HG02852 (cell line): ENCODE measurements at regions not wholly inside any gene's neighbourhood (a gene's known extent, or its start where the extent isn't known, plus 50 kb on each side); places are given as distances from the start of the nearest gene placed in this dataset.

Experiments used
- ATAC-seq: cut with Tn5 transposase; IDR thresholded peaks from one replicate; pipeline ENCODE4 v1.9.1; 2021; ENCODE audit warnings: mild to moderate bottlenecking, moderate library complexity; ENCODE audit not compliant: unreplicated experiment

DNA sequence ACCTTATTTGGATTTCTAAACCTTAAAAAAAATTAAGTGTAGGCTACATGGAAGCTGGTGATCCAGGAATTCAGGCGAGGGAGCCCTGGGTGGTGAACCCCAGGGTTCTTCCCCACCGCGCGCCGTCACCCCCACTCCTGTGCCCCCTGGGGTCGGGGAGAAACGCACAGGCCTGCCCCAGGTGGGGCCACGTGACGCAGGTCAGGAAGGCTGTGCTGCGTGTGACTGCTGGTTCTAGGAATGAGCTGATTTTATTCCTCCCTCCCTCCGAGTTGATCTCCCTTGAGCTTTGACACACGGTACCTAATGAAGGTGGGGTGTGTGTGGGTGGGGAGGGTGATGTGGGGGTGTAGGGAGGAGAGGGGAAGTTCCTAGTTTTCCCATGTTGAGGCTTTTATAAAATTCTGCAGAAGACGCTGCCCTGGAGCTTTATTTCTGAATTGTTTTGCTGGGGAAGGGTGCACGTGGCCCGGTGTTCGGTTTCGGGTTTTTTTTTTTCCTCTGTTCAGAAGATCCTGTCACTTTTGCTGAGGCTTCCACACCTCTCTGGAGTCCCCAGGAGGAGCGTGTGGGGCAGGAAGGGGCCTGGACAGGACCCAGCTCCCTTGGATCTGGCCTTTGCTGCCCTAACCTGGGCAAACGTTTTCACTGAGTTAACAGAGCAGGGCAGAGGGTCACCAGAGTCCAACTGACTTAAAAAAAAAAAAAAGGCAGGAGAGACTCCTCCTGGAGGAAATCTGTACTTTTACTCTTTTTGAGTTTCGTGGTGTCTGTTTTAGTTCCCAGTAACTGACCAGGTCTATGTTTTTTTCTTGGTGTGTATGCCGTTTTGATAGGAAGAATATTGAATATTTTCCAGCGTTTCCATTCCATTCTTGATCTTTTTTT, 55.8 kb upstream of the GSE1 start:
- no peak for ATAC-seq

DNA sequence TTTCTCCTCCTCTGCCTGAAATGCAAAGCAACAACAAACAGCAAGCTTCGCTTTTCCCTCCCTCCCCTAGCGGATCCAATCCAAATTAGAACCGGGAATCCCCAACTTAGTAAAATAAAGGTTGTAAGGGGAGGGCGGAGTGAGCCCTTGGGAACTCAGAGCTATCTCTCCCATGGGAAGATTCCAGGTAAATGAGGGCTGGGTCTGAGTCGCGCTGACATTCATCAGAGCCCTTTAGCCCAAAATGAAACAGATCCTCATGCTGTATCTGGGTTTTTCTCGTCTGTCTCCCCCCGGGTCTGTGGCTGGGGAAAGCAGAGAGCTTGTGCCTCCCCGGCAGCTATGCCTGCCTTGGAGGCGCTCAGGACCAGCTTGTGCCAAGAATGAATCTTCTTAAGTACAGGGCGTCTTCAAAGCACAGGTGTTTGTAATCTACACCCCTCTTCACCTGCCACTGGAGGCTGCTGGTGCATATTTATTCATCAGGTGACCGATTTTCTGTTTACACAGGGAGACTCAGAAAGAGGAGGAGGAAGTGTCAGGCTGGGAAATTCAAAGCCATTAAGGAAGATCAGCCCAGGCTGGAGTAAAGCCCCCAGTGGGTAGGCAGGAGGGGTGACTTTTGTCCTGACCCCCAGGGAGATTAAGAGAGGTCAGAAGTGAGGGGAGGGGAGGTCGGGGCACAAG, 55.0 kb upstream of the GSE1 start:
- ATAC-seq = no peak

DNA sequence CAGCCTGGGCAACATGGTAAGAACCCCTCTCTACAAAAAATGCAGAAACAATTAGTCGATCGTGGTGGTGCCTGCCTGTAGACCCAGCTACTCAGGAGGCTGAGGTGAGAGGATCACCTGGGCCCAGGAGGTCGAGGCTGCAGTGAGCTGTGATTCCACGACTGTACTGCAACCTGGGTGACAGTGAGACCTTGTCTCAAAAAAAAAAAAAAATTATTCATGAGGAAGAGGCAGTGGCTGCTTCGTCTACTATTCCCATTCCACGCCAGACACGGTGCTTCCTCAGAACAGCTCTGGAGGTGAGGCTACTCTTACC, 52.2 kb upstream of the GSE1 start:
- ATAC-seq = no peak

DNA sequence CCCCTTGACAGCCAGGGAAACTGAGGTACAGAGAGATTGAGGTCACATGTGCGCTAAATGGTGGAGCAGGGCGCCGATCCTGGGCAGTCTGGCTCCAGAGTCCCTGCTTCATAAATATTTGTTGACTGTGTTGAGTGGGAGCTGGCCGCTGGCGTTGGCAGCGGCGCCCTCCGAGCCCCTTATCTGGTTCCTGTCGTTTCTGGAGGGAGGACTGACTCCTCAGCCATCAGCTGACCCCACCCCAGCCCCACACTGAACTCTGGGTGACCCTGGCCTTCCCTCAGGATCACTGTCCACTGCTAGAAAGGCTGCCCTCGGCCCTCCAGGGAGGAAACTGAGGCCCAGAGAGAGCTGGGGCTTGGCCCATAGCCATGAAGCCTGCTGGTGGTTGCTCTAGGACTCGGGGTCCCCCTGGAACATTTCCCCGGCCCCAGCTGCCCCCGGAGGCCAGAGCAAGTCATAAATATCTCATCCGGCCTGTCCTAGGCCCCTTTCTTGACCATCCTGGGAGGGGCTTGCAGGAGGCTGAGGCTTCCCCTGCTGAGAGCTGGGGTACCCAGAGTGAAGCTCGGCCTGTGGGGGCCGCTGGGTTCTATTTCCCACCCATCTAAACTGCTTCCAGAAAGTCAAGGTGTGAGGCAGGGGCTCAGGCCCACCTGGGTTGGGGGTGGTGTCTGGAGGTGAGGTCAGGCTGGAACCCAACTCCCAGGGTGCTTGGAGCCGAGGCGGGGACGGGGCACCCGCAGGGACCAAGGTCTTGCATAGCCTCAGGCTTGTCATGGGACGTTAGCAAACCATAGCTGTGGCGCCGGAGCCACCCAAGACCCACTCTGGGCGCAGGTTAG, 51.7 kb upstream of the GSE1 start:
- no peak for ATAC-seq

DNA sequence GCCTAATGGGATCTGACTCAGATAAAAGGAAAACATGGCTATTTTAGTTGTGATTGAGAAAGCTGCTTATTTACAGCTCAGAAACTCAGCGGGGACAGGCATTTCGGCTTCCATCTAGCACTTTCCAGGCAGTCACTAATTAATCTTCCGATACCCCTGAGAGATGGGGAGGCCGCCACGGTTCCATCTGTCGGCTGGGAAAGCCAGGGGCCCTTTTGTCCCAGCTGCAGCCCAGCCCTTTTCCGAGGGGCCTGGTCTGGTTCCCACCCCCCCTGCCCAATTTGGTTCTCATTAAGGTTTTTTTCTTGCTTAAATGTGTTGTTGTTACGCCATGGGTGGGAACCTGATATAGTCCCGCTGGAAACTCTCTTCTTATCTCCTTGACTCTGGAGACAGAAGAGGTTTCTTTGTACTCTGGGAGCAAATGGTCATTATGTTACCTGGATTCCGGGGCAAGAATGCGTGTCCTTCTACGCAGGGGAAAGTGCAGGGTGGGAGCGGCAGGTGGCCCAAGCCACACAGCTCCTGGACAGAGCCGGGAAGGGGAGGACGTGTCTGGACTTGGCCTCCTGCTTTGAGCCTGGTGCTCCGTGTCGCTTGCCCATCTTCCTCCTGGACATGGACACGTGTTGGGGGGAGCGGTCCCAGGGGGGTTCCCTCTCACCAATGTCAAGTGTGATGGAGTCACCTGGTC, 50.9 kb upstream of the GSE1 start:
- ATAC-seq = no peak

DNA sequence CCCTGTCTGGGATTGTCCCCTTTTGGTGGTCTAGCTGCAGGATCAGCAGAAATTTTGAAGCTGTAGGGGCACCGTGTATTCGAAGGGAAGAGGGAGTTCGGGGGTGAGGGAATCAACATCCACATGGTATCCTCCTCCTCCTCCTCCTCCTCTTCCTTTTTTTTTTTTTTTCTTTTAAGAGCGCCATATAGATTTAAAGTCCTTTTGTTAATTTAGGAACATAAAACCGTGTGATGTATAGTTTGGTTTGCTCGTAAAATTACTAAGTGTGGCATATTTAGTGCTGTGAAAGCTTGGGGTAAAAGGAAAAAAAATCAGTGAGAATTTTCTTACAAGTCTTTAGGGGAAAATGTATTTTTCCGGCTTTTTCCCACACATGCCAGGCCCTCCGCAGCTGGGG, 50.1 kb upstream of the GSE1 start:
- no peak for ATAC-seq
